Type B pancreatic cell (in vitro differentiated cells): ENCODE measurements at regions not wholly inside any gene's neighbourhood (a gene's known extent, or its start where the extent isn't known, plus 50 kb on each side); places are given as distances from the start of the nearest gene placed in this dataset.

Source experiments
- DNase-seq: peaks from one replicate; pipeline ENCODE4 v3.0.0; 2021; ENCODE audit warnings: mixed read lengths; ENCODE audit not compliant: unreplicated experiment; ENCODE audit errors: extremely low spot score
- H3K27ac Mint-ChIP-seq: 2 replicates; pipeline ENCODE4 v1.8.0; 2021; ENCODE audit warnings: mild to moderate bottlenecking, mixed read lengths
- H3K27me3 Mint-ChIP-seq: 2 replicates; pipeline ENCODE4 v1.8.0; 2021; ENCODE audit warnings: mixed read lengths
- H3K36me3 Mint-ChIP-seq: 2 replicates; pipeline ENCODE4 v1.8.0; 2021; ENCODE audit warnings: mixed read lengths
- H3K4me1 Mint-ChIP-seq: one replicate; pipeline ENCODE4 v1.8.0; 2021; ENCODE audit warnings: mixed read lengths; ENCODE audit not compliant: unreplicated experiment
- H3K4me3 Mint-ChIP-seq: 2 replicates; pipeline ENCODE4 v1.8.0; 2021; ENCODE audit warnings: mild to moderate bottlenecking, mixed read lengths
- H3K9me3 Mint-ChIP-seq: 2 replicates; pipeline ENCODE4 v1.8.0; 2021; ENCODE audit warnings: mixed read lengths
- TF ChIP-seq, protein P1 (sequence below): fragments of 200-600 bp; sonication (generic); conservative IDR thresholded peaks from 2 replicates; pipeline ENCODE4 v1.5.0; 2021; ENCODE audit warnings: antibody characterized with exemption, mild to moderate bottlenecking

DNA sequence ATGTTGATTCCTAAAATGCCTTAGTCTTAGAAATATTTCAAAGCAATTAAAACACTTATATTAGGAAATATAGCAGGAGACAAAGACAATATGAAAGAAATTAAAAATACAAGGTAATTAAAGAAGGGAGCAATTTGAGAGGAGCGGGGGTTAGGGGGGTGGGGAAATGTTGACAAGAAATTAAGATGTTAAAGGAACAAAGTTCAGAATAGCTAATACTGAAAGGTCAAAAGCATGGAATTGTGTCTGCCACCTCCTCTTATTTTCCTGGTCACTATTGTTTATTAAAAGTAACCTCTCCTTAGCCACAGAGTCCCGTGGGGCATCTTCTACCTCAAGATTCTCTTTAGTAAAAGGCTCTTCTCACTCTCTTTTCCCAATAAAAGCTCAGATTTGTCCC, 244.1 kb downstream of the MREG start:
- no peak overlapping the region for H3K27ac Mint-ChIP-seq
- H3K4me3 Mint-ChIP-seq = no peak overlapping the region
- peaks cover 26% of the 10 kb centered on the region for H3K4me1 Mint-ChIP-seq
- no peaks in the 10 kb centered on the region for H3K36me3 Mint-ChIP-seq
- no peaks in the 10 kb centered on the region for H3K27me3 Mint-ChIP-seq
- no peaks in the 10 kb centered on the region for H3K9me3 Mint-ChIP-seq
- TF ChIP-seq, protein P1, sequence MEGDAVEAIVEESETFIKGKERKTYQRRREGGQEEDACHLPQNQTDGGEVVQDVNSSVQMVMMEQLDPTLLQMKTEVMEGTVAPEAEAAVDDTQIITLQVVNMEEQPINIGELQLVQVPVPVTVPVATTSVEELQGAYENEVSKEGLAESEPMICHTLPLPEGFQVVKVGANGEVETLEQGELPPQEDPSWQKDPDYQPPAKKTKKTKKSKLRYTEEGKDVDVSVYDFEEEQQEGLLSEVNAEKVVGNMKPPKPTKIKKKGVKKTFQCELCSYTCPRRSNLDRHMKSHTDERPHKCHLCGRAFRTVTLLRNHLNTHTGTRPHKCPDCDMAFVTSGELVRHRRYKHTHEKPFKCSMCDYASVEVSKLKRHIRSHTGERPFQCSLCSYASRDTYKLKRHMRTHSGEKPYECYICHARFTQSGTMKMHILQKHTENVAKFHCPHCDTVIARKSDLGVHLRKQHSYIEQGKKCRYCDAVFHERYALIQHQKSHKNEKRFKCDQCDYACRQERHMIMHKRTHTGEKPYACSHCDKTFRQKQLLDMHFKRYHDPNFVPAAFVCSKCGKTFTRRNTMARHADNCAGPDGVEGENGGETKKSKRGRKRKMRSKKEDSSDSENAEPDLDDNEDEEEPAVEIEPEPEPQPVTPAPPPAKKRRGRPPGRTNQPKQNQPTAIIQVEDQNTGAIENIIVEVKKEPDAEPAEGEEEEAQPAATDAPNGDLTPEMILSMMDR = no peak
- no peak for DNase-seq

DNA sequence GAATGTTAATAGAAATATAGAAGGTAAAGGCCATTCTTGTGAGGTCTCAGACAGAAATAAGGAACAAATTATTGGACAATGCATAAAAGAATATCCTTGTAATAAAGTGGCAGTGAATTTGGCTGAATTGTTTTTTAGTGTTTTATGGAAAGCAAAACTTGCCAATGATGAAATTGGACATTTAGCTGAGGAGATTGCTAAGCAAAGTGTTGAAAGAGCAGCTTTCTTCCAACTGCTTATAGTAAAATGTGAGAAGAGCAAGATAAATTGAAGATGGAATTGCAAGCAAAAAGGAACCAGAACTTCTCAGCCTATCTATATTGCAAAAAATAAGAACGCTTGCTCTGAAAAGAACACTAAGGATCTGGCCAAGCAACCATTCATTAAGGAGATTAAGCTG, 245.7 kb downstream of the MREG start:
- no peak for DNase-seq
- H3K4me1 Mint-ChIP-seq = peaks cover 19% of the 10 kb centered on the region
- no peak overlapping the region for H3K4me3 Mint-ChIP-seq
- no peaks in the 10 kb centered on the region for H3K36me3 Mint-ChIP-seq
- H3K27me3 Mint-ChIP-seq = no peaks in the 10 kb centered on the region
- no peaks in the 10 kb centered on the region for H3K9me3 Mint-ChIP-seq
- TF ChIP-seq, protein P1 = no peak
- no peak overlapping the region for H3K27ac Mint-ChIP-seq

GRCh38 chr2:215765729-215766360, 247.5 kb downstream of the MREG start:
- no peak overlapping the region for H3K27ac Mint-ChIP-seq

DNA sequence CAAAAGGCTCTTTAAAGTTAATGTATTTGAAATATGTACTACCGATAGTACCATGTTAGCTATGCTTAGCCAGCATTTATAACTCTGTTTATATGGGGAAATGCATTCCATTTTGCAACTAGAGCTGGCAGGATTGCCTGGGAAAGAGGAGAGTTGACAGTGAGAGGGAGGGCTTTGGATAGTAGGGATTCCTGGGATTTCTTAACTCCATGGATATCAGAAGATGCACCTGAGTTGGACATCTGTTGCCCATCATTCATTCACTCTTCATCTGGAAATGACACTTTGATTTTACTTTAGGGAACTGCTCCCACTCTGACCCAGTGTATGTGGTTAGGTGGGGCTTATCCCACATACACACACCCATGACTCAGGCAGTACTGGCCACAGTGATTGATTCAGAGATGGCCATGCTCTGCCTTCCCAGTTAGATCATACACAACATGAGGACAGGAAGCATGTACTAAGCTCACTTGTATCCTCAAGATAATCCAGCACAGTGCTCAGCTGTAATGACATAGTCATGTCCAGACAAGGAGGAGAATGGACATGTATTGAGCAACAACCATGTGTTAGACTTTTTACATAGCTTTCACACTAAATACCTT, 248.8 kb downstream of the MREG start:
- no peak for DNase-seq
- TF ChIP-seq, protein P1 = no peak
- no peaks in the 10 kb centered on the region for H3K9me3 Mint-ChIP-seq
- no peaks in the 10 kb centered on the region for H3K36me3 Mint-ChIP-seq
- no peak overlapping the region for H3K4me3 Mint-ChIP-seq
- H3K27me3 Mint-ChIP-seq = no peaks in the 10 kb centered on the region
- peaks cover 13% of the 10 kb centered on the region for H3K4me1 Mint-ChIP-seq
- H3K27ac Mint-ChIP-seq = no peak overlapping the region

More at GRCh38 chr2:215765729-215766360, 247.5 kb downstream of the MREG start:
- Mint-ChIP-seq H3K36me3 (no peaks in the 10 kb centered on the region), H3K27me3 (no peaks in the 10 kb centered on the region), H3K4me1 (peaks cover 5% of the 10 kb centered on the region), H3K9me3 (no peaks in the 10 kb centered on the region), H3K4me3 (no peak overlapping the region)
- DNase-seq = no peak
- TF ChIP-seq, protein P1 = no peak

DNA sequence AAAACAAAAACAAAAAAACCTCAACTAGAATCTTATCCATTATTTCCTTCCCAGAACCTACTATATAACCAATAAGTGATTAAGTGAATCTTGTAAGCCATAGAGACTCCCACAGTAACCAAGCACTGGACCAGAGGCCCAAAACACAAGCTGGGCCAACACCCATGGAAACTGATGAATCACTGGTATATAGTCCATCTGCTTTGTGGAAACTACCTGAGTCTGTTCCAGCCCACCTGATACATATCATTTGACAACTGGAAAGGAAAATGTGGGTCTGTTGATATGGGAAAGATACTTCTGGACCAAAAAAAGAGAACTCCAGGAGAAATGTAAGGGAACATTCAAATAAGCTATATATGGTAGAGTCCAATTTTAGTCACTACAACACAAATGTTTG, 252.8 kb downstream of the MREG start:
- no peak overlapping the region for H3K27ac Mint-ChIP-seq

More for the DNA sequence above, 252.8 kb downstream of the MREG start:
- Mint-ChIP-seq H3K4me1 (peaks cover 8% of the 10 kb centered on the region), H3K27me3 (no peaks in the 10 kb centered on the region), H3K4me3 (no peak overlapping the region), H3K36me3 (no peaks in the 10 kb centered on the region), H3K9me3 (no peaks in the 10 kb centered on the region)
- no peak for DNase-seq
- TF ChIP-seq, protein P1 = no peak
